ENCODE measurements at regions not wholly inside any gene's neighbourhood (a gene's known extent, or its start where the extent isn't known, plus 50 kb on each side); places are given as distances from the start of the nearest gene placed in this dataset.

DNA sequence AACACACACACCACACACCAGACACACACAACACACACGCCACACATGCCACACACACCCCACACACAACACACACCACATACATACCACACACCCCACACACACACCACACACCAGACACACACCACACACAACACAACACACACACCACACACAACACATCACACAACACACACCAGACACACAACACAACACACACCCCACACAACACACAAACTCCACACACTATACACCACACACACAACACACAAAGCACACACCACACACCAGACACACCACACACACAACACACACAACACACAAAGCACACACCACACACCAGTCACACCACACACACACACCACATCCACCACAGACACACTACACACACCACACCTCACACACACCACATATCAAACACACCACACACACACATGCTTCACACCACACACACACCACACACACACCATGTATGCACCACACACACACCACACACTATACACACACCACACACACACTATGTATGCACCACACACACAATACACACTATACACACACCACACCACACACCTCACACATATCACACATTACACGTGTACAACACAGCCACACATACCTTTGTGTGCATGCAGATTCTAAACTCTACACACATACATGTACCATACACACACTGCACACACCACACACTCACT is 72.2 kb downstream of the TMEM18 start:
- Histone ChIP-seq H3K9me2 (no peaks in the 10 kb centered on the region), H3K4me3 (ENCODE audit: low read depth in 2 of 2, low read length in 1 of 2) (no peak overlapping the region), H3K27ac (ENCODE audit: low read depth in 2 of 2, low read length in 1 of 2) (no peak overlapping the region), H3K36me3 (replicated peaks in 1 of 2; ENCODE audit: control insufficient read depth in 1 of 2, insufficient read depth in 2 of 2, low read length in 1 of 2) (no peaks in the 10 kb centered on the region), H3K9me3 (no peaks in the 10 kb centered on the region), H3K4me2 (no peak overlapping the region), H4K20me1 (ENCODE audit: insufficient read depth) (no peaks in the 10 kb centered on the region), H3F3A (replicated peaks; ENCODE audit: insufficient read depth) (no peaks in the 10 kb centered on the region), H3K79me2 (ENCODE audit: insufficient read depth) (no peaks in the 10 kb centered on the region), H3K27me3 (ENCODE audit: insufficient read depth) (no peaks in the 10 kb centered on the region), H2AFZ (ENCODE audit: low read depth) (no peak overlapping the region), H3K4me1 (ENCODE audit: control insufficient read depth in 1 of 2, insufficient read depth in 2 of 2, low read depth in 1 of 2, low read length in 1 of 2) (peaks cover 0 to 24% of the 10 kb centered on the region in 2 experiments; a peak in 2 of 4 replicates), H3K9ac (no peak overlapping the region)
- ChIA-PET POLR2A (no interaction called here), CTCF (no interaction called here)
- WGBS (ENCODE audit: low lambda C conversion rate) = 66% methylated on average over 2 of the region's 2 CpGs
- no peak for TF ChIP-seq FOXM1 (IDR thresholded peaks at IDR 0.05; ENCODE audit: low read depth)
- TF ChIP-seq TCF12 (IDR thresholded peaks at IDR 0.05) = no peak
- TF ChIP-seq IRF3 (IDR thresholded peaks at IDR 0.05; ENCODE audit: low read depth, low read length) = no peak
- no peak for TF ChIP-seq YY1 (IDR thresholded peaks at IDR 0.05; ENCODE audit: low read depth)
- no peak for TF ChIP-seq FOSL2 (IDR thresholded peaks at IDR 0.05; ENCODE audit: borderline replicate concordance, low read depth)
- no peak for DNase-seq

GRCh38 chr2:604385-604784 is 72.8 kb downstream of the TMEM18 start:
- H3K27me3 ChIP-seq (ENCODE audit: insufficient read depth) = no peaks in the 10 kb centered on the region
- peaks cover 0 to 18% of the 10 kb centered on the region in 2 experiments; a peak in 2 of 4 replicates for H3K4me1 ChIP-seq (ENCODE audit: control insufficient read depth in 1 of 2, insufficient read depth in 2 of 2, low read depth in 1 of 2, low read length in 1 of 2)
- 93% methylated on average over 5 of the region's 9 CpGs for WGBS (ENCODE audit: low lambda C conversion rate)
- H3K4me2 ChIP-seq = no peak overlapping the region
- H2AFZ ChIP-seq (ENCODE audit: low read depth) = no peak overlapping the region
- no peaks in the 10 kb centered on the region for H3K79me2 ChIP-seq (ENCODE audit: insufficient read depth)
- no peak overlapping the region for H3K4me3 ChIP-seq (ENCODE audit: low read depth in 2 of 2, low read length in 1 of 2)
- H3F3A ChIP-seq (replicated peaks; ENCODE audit: insufficient read depth) = no peaks in the 10 kb centered on the region
- POLR2A ChIA-PET = no interaction called here
- H3K36me3 ChIP-seq (replicated peaks in 1 of 2; ENCODE audit: control insufficient read depth in 1 of 2, insufficient read depth in 2 of 2, low read length in 1 of 2) = no peaks in the 10 kb centered on the region
- H4K20me1 ChIP-seq (ENCODE audit: insufficient read depth) = no peaks in the 10 kb centered on the region
- TF ChIP-seq TAF1 (IDR thresholded peaks at IDR 0.05; ENCODE audit: borderline replicate concordance, low read depth, low read length) (no peak), POLR2AphosphoS5 (IDR thresholded peaks at IDR 0.05; ENCODE audit: low read depth, low read length) (no peak), RCOR1 (IDR thresholded peaks at IDR 0.05; ENCODE audit: low read length) (no peak), JUND (IDR thresholded peaks at IDR 0.05) (no peak), SMC3 (IDR thresholded peaks at IDR 0.05; ENCODE audit: low read depth, low read length) (no peak), ZBTB33 (IDR thresholded peaks at IDR 0.05; ENCODE audit: borderline replicate concordance, low read depth) (no peak), SIN3A (IDR thresholded peaks at IDR 0.05; ENCODE audit: borderline replicate concordance, low read depth, low read length) (no peak), EZH2phosphoT487 (IDR thresholded peaks at IDR 0.05; ENCODE audit: borderline replicate concordance, low read depth) (no peak), EP300 (IDR thresholded peaks at IDR 0.05; ENCODE audit: borderline replicate concordance in 1 of 2, low read depth in 1 of 2, low read length in 1 of 2) (no peak)
- TF ChIP-seq, protein P1, sequence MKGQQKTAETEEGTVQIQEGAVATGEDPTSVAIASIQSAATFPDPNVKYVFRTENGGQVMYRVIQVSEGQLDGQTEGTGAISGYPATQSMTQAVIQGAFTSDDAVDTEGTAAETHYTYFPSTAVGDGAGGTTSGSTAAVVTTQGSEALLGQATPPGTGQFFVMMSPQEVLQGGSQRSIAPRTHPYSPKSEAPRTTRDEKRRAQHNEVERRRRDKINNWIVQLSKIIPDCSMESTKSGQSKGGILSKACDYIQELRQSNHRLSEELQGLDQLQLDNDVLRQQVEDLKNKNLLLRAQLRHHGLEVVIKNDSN (IDR thresholded peaks at IDR 0.05; ENCODE audit: borderline replicate concordance, low read depth) = no peak
- CTCF ChIA-PET = interaction anchor here (0.9 to 1.1 kb wide), 3 partner anchors 19 to 74 kb away, joined by 3 to 4 read pairs (median 3); no protein-coding TSS in a partner anchor
- H3K9ac ChIP-seq = no peak overlapping the region
- DNase-seq = peak; percentile 48
- no peaks in the 10 kb centered on the region for H3K9me2 ChIP-seq
- peak overlapping the region in 1 of 2 experiments; percentile 50; a peak in 2 of 4 replicates for H3K27ac ChIP-seq (ENCODE audit: low read depth in 2 of 2, low read length in 1 of 2)
- H3K9me3 ChIP-seq = no peaks in the 10 kb centered on the region
